Uterus (tissue), 3 donors: ENCODE measurements at regions not wholly inside any gene's neighbourhood (a gene's known extent, or its start where the extent isn't known, plus 50 kb on each side); places are given as distances from the start of the nearest gene placed in this dataset.

Source experiments
- DNase-seq, 2 donors: peaks; one replicate each; pipeline ENCODE4 v3.0.0-alpha.2; 2019 to 2020
- H3K27ac ChIP-seq, 2 donors: fragments of 200-600 bp; sonication (generic); 1 replicate in 1 of 2; 2 replicates in 1 of 2; pipeline ENCODE4 v1.5.1; 2016 to 2018
- H3K27me3 ChIP-seq, 2 donors: fragments of 200-600 bp; sonication (generic); one replicate each; pipeline ENCODE4 v1.5.1; 2018 to 2019; ENCODE audit warnings: control low read depth in 1 of 2
- H3K36me3 ChIP-seq, 2 donors: fragments of 200-600 bp; sonication (generic); one replicate each; pipeline ENCODE4 v1.5.1; 2019; ENCODE audit warnings: control low read depth in 1 of 2
- H3K4me1 ChIP-seq, 2 donors: fragments of 200-600 bp; sonication (generic); one replicate each; pipeline ENCODE4 v1.5.1; 2018 to 2019; ENCODE audit warnings: control low read depth in 1 of 2
- H3K4me3 ChIP-seq, 2 donors: fragments of 200-600 bp; sonication (generic); 1 replicate in 1 of 2; 2 replicates in 1 of 2; pipeline ENCODE4 v1.5.1; 2018 to 2019; ENCODE audit warnings: mild to moderate bottlenecking in 1 of 2
- H3K9me3 ChIP-seq, 2 donors: fragments of 200-600 bp; sonication (generic); one replicate each; pipeline ENCODE4 v1.5.1; 2019; ENCODE audit warnings: control low read depth in 1 of 2
- POLR2A ChIP-seq, 2 donors: fragments of 450-650 bp; IDR thresholded peaks; one replicate each; pipeline ENCODE4 v1.6.1; 2016; ENCODE audit warnings: antibody characterized with exemption in 2 of 2, mild to moderate bottlenecking in 1 of 2, moderate library complexity in 1 of 2
- intact Hi-C: fragments of 100-400 bp; cut with DNase I; formaldehyde crosslinking; loops from one replicate; pipeline ENCODE4 v1.15.1; 2023; ENCODE audit warnings: low total_unique reads
- TF ChIP-seq, protein P1 (sequence below), 4 experiments: fragments of 200-600 bp in 2 of 4; fragments of 450-650 bp in 2 of 4; sonication (generic) in 2 of 4; IDR thresholded peaks; one replicate each; pipeline ENCODE4 v1.5.1; 2016 to 2019; ENCODE audit warnings: antibody characterized with exemption in 4 of 4, mild to moderate bottlenecking in 2 of 4, moderate library complexity in 1 of 4
- donor health status: DM: yes; HTN: yes; CAD: no.

DNA sequence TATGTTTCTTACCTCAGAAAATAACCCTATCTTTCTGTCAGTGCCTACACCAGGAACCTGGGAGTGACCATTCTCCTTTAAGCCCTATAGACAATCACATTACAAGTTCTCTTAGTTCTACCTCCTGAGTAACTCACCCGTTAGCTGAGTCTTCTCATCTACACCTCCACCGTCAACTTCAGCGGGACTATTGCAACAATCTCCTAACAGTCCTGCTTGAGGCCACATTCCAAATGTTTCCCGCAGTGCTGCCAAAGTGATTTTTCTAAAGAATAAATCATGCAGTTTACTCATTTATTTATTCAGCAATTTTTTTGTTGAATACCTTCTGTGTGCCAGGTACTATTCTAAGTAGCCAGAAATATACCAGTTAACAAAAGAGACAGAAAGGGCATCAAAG, 285.0 kb upstream of the GRIP1 start:
- DNase-seq = no peak
- TF ChIP-seq POLR2A (IDR thresholded peaks at IDR 0.05) = no peak
- TF ChIP-seq, protein P1, sequence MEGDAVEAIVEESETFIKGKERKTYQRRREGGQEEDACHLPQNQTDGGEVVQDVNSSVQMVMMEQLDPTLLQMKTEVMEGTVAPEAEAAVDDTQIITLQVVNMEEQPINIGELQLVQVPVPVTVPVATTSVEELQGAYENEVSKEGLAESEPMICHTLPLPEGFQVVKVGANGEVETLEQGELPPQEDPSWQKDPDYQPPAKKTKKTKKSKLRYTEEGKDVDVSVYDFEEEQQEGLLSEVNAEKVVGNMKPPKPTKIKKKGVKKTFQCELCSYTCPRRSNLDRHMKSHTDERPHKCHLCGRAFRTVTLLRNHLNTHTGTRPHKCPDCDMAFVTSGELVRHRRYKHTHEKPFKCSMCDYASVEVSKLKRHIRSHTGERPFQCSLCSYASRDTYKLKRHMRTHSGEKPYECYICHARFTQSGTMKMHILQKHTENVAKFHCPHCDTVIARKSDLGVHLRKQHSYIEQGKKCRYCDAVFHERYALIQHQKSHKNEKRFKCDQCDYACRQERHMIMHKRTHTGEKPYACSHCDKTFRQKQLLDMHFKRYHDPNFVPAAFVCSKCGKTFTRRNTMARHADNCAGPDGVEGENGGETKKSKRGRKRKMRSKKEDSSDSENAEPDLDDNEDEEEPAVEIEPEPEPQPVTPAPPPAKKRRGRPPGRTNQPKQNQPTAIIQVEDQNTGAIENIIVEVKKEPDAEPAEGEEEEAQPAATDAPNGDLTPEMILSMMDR (IDR thresholded peaks at IDR 0.05) = no peak

DNA sequence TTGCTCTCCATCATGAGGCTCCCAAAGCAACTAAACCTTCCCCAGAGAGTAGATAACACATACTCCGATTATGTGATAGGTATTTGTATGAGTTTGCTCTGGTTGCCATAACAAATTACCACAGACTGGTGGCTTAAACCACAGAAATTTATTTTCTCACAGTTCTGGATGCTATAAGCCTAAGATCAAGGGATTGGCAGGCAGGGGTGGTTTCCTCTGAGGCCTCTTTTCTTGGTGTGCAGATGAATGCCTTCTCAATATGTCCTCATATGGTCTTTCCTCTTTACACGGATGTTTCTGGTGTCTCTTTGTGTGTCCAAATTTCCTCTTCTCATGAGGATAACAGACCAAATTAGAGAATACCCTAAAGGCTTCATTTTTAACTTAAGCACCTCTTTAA, 285.8 kb upstream of the GRIP1 start:
- Histone ChIP-seq H3K9me3 (no peaks in the 10 kb centered on the region), H3K27ac (no peak overlapping the region), H3K4me3 (no peak overlapping the region), H3K27me3 (no peaks in the 10 kb centered on the region), H3K4me1 (no peaks in the 10 kb centered on the region), H3K36me3 (no peaks in the 10 kb centered on the region)
- no peak for TF ChIP-seq POLR2A (IDR thresholded peaks at IDR 0.05)
- TF ChIP-seq, protein P1 (IDR thresholded peaks at IDR 0.05) = no peak
- intact Hi-C loops = no loop called here
- no peak for DNase-seq

More for the DNA sequence above, 285.0 kb upstream of the GRIP1 start:
- no peaks in the 10 kb centered on the region for H3K4me1 ChIP-seq
- intact Hi-C loops = no loop called here
- no peaks in the 10 kb centered on the region for H3K36me3 ChIP-seq
- no peak overlapping the region for H3K4me3 ChIP-seq
- H3K9me3 ChIP-seq = no peaks in the 10 kb centered on the region
- no peak overlapping the region for H3K27ac ChIP-seq
- no peaks in the 10 kb centered on the region for H3K27me3 ChIP-seq

DNA sequence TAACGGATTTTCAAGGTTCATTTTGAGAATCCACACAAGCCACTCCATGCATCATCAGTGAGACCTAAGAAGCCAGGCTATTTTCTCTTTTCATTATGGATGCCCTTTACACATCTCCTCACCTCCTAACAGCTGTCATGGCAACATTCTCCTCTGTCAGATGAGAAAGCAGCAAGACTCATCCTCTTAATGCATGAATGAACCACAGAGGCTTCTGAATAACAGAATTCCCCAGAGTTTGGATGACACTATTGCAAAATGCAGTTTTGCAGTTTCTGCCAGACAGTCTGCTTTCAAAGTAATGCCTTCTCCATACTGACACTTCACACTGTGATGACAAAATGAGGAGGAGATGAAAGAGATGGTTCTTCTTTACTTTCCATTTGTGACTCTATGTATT, 286.7 kb upstream of the GRIP1 start:
- Histone ChIP-seq H3K4me3 (no peak overlapping the region), H3K27ac (no peak overlapping the region), H3K9me3 (no peaks in the 10 kb centered on the region), H3K36me3 (no peaks in the 10 kb centered on the region), H3K4me1 (no peaks in the 10 kb centered on the region), H3K27me3 (no peaks in the 10 kb centered on the region)
- intact Hi-C loops = no loop called here
- TF ChIP-seq, protein P1 (IDR thresholded peaks at IDR 0.05) = no peak
- TF ChIP-seq POLR2A (IDR thresholded peaks at IDR 0.05) = no peak
- DNase-seq = no peak

DNA sequence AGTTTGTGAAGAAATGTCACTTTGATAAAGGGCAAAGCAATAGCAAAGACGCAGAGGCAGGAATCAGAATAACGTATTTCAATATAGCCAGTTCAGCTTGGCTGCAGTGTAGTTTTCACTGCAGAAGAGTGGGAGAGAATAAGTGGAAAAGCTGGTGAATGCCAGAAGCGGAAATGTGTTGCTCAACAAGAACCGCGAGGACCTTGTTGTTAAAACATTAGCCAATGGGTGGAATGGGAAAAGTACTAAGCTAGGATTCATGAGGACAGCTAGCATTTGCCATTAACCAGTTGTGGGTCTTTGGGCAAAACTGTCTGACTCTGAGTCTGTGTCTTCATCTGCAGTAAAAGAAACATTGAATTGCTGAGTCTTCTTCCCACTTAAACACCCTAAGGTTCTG, 292.9 kb upstream of the GRIP1 start:
- Histone ChIP-seq H3K9me3 (no peaks in the 10 kb centered on the region), H3K4me1 (no peaks in the 10 kb centered on the region), H3K36me3 (no peaks in the 10 kb centered on the region), H3K4me3 (no peak overlapping the region), H3K27ac (no peak overlapping the region), H3K27me3 (no peaks in the 10 kb centered on the region)
- intact Hi-C loops = no loop called here
- no peak for TF ChIP-seq POLR2A (IDR thresholded peaks at IDR 0.05)
- TF ChIP-seq, protein P1 (IDR thresholded peaks at IDR 0.05) = no peak
- DNase-seq = no peak

DNA sequence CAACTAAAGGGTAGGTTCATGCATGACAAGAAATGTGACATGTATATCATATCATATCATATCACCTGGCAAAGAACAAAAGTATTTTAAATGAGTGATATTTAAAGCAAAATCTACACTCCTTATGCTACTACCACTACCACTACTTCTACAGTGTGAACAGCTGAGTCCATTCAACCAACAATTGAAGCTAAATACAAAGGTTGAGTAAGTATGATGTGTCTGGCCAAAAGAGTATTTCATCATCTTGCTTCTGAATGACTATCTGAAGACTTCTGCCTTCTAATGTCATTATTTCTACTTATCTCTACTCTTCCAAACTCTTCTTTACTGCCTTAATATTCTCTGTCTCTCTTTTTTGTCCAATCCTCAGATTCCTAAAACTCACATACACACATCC, 292.6 kb upstream of the CAND1 start:
- H3K27ac ChIP-seq = no peak overlapping the region
- no peak overlapping the region for H3K4me3 ChIP-seq
- no peaks in the 10 kb centered on the region for H3K4me1 ChIP-seq
- H3K9me3 ChIP-seq = no peaks in the 10 kb centered on the region
- H3K27me3 ChIP-seq = no peaks in the 10 kb centered on the region
- TF ChIP-seq, protein P1 (IDR thresholded peaks at IDR 0.05) = no peak
- TF ChIP-seq POLR2A (IDR thresholded peaks at IDR 0.05) = no peak
- no peak for DNase-seq
- H3K36me3 ChIP-seq = no peaks in the 10 kb centered on the region
- intact Hi-C loops = no loop called here
